Cerebellar nuclear complex (tissue), 1 donor: ENCODE measurements at regions not wholly inside any gene's neighbourhood (a gene's known extent, or its start where the extent isn't known, plus 50 kb on each side); places are given as distances from the start of the nearest gene placed in this dataset.

Source experiments
- DNase-seq, 2 experiments: peaks; one replicate each; lab custom pipeline; 2025; lab: John Stamatoyannopoulos, UW

DNA sequence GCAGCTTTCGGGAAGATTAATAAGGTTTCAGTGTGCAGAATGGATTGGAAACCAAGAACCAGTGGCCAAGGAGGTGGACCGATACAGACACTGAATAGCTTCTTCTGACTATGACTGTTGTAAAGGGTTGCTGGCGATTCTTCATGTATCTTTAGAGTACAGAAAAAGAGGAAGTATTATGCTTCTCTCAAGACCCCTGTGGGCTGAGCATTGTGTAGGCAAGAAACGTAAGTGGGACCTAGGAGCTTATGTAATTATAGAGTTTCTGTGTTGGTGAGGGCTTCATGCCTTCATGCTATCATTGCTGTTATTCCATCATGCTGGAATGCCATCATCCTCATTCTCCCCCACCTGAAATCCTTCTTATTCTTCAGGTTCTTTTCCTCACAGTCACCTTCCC lies 105.4 kb upstream of the AKIRIN2 start:
- DNase-seq: no peak

DNA sequence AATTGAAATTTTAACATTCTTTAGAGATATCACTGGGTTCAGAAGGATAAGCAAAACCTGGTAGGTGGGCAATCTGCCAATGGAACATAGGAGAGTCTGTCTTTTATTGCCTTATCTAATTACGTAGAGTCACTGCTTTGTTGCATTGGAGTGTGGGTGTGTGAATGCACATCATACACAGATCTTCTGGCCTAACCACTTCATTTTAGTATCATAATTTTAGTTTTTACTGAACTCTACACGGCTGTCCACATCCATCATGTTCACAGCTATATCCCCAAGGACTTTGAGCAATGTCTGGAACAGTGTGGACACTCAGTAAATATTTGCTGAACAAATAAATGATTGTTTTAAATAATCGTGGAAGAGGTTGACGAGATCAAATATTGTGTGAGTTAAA lies 104.6 kb upstream of the AKIRIN2 start:
- DNase-seq: no peak

DNA sequence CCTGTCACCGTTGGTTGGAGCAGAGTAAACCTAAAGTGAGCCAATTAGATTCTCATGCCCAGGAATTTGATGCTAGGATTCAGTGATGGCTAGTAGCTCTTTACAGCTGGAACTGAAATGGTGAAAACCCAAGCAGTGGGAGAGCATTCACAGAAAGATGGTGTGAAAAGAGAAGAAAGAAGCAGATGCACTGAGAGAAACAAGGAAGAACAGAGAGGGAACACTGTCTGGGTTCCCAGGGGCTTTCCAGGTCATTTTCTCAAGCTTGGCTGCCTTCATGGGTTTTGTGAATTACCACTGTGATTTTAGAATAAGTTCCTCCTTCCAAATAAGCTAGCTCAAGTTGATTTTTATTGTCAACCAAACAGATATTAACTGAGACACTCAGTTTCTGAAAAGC lies 104.1 kb upstream of the AKIRIN2 start:
- no peak for DNase-seq

DNA sequence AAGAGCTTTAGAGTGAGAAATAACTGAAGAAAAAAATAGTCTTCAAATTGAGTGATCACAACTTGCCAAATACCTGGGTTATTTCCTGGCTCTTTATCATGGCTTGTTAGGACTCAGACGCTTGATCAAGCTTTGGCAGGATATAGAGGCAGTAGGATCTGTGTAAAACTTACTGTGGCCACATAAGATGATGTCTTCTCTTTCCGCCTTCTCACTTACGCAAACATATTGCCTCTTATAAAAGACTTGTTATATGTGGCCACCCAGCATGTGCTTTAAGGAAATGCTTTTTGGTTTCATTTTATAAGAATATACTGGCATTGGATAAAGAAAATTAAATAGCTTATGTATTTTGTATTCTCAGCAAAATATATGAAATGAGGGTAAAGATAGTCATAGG lies 101.8 kb upstream of the AKIRIN2 start:
- DNase-seq: no peak

DNA sequence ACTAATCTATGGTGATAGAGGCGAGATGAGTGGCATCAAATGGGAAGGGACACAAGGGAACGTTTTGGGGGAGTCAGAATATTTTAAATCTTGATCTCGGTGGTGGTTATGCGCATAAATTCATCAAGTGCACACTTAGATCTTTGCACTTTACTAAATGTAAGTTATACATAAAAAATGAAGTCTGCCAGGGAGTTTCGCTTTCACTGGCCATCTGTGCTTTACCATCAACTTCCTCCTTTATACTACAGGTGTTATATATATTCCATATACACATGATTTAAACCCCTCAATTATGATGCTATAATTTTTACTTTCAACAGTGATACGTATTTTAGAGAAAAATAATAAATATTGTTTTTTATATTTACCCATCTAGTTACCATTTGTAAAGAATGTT lies 97.6 kb upstream of the AKIRIN2 start:
- DNase-seq: no peak

DNA sequence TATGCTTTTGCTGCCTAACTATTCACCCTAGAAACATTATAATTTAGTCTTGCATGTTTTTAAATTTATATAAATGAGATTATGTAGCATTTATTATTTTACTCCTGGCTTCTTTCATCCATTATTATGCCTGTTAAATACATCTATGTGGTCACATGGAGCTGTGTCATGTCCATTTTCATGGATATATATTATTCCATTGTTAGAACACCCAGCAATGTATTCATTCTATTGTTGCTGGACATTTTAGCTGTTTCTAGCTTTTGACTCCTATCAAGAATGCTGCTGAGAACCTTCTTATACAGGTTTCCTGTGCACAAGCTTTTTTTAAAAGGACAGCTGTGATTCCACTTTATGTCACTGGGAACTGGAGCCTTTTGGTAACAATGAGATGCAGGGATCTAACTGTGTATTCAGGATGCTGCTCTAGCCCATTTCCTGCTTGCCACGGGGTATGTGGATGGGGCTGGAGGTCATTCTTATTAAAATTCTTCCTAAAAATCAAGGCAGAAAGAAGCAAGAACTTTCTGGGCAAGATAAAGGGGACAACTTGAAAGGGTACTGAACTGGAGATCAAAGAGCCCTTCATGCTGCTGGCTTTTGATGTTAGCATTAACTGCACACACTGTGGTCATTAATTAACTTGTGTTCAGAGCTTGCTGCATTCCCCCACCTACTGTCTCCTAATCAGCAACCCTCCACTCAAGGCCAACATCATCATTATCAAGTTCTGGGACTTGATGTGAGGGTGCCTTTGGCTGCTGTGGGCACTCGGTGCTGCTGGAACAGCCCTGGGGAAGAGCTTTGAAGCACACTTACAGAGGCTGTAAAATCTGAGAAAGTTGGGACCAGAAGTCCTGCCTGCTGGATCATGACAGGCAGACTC lies 96.6 kb upstream of the AKIRIN2 start:
- DNase-seq: no peak

DNA sequence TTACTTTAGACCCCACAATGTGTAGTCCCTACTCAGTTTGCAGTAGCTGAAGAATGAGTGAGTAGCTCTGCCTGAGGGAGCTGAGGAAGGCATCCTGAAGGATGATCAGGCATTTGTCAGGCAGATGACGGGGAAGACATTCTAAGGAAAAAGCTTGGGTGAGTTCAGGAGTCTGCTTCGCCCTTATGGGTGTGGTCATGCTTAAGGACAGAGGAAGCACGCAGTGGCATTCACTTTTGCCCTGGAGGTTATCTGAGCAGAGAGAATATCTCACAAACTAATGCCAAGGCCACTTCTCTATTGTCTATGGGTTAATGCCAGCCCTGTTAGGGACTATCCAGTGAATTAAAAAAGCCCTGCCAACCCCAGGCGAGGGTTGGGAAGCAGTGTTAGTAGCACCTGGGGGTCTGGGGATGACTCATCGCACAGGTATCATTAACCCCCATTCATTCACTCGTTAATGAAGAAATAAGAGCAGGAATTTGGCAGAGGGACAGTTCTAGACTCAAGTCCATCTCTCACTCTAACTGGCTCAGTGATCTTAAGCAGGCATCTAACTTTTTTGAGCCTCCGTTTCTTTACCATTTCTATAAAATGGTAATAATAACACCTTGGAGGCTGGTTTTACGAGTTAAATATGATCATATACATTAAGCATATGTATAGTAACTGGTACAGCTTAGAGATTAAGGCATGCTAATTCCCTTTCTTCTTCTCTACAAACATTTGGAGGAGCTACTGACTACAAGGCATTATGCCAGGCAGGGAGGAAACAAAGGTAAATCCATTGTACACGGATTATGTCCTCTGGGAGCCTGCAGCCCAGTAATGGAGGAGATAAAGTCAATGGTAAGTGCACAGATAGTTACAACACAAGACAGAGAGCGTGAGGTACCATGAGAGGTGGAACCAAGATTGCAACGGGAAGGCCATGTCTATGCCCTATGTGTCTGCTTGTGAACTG lies 93.2 kb upstream of the AKIRIN2 start:
- DNase-seq: no peak

DNA sequence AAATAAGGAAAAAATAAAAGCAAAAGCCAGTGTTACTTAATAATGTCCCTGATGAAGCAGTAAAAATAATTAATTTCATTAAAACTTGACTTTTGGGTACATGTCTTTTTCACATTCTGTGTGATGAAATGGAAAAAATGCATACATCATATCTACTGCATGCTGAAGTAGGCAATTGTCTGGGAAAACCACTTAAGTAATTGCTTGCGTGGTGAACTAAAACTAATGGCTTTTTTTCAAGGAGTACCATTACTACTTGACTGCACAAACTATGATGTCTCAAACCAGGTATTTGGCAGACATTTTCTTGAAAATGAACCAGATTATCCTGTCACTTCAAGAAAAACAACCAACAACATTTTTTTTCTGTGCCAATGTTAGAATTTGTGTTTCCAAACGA lies 91.3 kb upstream of the AKIRIN2 start:
- DNase-seq: no peak

DNA sequence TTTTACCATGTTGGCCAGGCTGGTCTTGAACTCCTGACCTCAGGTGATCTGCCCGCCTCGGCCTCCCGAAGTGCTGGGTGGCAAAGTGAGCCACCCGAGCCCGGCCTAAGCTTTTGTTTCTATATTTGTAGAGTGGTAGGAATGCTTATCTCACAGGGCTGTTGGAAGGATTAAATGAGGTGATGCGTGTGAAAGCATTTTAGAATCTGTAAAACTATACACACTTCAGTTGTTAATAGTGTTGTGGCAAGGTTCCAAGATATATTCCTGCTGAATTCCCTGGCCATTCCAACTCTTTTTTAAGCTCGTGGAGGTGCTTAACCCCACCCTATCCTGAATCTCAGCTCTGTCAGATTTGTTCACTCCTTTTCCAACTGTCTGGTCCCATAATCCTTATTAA lies 89.9 kb upstream of the AKIRIN2 start:
- no peak for DNase-seq

DNA sequence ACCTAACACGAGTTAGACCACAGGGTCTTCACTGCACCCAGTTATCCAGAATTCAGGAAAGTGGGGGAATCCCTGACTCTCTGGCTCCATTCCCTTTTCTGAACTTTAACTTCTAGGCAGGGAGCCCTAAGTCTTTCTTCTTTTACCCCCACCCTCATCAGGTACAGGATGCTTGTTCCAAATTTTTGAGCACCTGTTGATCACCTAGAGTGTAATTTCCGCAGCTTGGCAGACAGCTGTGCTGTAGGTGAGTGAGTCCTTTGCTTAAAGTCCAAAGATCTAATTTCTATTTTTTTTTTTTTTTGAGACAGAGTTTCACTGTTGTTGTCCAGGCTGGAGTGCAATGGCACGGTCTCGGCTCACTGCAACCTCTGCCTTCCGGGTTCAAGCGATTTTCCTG lies 89.5 kb upstream of the AKIRIN2 start:
- no peak for DNase-seq

DNA sequence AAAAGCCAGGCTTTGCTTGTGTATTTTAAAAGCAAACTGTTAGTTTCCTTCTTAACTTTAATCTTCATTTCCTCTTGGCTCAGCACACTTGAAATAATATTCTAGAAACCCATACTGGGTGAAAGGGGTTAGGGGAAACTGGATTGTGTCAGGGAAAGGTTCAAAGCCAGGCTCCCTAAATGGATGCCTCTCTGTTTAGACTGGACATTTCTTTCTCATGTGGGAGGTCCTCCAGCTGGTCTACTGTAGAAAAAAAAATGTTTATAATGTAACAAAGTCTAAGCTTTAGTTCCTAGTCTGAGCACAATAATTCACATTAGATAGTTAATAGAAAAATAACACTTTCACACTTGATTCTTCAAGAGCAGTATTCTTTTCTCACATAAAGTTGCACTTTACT lies 89.0 kb upstream of the AKIRIN2 start:
- DNase-seq: no peak

DNA sequence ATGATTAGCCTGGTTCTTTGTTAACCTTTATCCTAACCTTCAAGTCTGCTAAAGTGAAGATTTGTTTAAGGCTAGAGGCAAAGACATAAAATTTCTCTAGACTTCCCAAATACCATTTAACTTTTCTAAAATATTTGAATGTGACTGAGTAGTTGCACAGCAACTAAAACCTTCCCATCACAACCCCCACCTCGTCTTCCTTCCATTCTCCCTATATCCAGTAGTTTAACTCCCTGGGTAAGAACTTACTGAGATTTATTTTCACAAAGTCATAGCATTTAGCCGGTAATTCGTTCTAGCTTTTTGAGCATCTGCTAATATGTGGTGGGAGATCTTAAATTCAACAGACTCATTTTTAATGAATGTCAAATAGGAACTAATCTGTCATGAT lies 87.9 kb upstream of the AKIRIN2 start:
- no peak for DNase-seq

DNA sequence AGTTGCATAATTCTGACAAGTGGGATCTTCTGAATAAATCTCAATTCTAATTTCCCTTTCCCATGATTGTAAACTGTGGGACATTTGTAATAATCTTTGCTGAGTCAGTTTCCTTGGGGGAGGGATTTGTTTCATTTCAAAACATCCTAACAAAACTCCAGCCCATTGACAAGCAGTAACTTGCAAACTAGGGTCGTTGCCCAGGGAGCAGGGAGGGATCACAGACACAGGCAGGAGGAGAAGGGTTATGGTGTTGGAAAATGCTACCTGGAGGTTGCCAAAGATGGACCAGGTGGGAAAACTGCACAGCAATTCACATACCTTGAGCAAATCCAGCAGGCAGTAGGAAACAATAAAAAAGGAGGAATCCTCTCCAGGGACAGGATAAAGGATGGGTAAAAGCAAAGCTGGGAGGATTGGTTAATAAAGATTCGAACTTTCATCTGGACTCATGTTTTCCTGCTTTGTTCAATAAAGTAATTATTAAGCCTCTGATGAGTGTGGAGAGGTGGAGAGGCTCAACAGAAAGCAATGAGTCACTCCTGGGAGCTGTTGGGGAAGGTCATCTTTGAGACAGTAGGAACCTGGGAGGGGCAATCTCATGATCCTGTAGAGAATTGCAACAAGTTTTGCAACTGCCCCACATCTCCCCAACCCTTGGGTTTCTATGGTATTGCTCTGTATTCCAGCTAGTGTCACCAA lies 87.3 kb upstream of the AKIRIN2 start:
- DNase-seq: no peak

DNA sequence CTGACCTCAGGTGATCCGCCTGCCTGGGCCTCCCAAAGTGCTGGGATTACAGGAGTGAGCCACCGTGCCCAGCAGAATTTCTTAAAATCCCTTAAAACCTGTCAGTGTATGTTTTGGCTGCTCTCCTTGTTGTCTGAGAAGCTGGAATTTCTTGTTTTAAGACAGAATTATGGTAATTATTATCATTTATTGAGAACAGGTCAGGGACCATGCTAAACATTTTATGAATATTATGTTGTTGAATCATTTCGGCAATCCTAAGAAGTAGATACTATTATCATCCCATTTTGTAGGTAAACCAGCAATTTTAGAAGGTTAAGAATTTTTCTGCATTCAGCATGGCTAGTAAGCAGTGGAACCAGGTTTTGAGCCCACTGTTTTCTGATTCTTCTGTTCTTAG lies 86.1 kb upstream of the AKIRIN2 start:
- DNase-seq: no peak

DNA sequence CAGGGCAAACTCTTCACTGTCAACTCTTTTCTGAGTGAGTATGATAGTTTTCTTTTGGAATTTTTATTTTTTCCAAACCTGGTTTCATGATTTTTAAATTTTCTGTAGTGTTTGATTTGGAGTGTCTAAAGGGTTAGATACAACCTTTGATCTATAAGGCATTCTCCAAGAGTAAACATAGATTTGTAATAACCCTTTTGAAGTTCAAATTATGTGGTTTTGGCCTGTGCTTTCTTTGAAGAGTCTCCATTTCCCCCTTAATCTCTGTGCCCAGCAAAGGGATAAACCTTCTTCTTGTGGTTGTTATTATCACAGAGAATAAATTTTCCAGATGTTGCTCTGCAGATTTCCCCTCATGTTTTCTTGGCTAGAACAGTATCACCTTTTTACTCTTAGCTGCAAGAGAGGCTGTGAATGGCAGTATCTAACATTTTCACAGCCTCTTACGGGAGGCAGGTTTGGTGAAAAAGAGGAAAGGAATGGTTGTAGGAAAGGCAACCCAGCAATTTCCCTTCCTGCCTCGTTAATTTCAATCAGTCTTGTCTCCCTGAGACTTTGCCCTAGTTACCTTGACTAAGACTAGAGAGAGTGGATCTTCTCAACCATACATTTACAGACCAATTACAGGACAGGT lies 83.3 kb upstream of the AKIRIN2 start:
- no peak for DNase-seq

DNA sequence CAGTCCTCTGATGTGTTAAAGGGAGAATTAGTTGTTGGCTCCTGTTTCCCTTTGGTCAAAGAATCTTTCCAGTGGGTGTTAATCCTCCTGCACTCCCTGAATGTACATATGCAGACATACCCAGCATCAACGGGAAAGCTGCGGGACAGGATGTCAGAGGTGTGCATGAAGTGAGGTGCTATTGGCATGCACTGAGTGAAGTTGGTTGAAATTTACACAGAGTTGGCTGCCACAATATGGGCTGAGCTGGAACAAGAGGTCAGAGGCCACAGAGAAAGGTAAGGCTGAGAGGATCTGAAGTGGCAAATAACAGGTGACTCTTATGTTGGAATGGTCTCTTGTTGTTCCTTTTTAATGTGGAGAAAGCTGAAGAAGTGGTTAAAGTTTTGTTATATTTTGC lies 82.7 kb upstream of the AKIRIN2 start:
- DNase-seq: no peak

DNA sequence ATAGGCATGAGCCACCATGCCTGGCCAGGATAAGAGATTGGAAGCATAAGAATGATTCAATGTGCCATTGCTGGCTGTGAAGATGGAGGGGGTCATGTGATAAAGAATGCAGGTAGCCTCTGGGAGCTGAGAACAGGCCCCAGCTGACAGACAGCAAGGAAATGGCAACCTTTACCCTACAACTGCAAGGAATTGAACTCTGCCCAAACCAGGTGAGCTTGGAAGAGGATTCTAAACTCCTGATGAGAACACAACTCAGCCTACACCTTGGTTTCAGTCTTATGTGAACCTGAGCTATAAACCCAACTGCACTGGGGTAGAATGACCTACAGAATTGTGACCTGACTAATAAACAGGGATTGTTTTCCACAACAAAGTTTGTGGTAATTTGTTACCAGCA lies 82.0 kb upstream of the AKIRIN2 start:
- DNase-seq: no peak

DNA sequence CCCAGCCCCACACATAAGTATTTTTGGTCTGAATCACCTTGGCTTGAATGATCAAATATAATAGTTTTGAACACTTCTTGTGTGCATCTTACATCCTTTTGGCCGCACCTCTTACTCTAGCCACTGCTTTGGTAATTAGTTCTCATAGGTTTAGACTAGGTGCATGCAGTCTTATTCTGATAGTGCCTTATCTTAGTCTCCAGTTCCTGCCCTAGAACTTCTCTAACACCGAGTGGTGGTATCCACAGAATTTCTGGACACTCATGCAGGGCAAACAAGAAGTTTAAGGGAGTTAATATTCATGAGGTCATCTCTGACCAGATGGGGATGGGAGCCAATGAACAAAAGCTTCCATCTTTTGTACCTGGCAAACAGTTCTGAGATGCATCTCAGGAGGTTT lies 77.5 kb upstream of the AKIRIN2 start:
- no peak for DNase-seq

DNA sequence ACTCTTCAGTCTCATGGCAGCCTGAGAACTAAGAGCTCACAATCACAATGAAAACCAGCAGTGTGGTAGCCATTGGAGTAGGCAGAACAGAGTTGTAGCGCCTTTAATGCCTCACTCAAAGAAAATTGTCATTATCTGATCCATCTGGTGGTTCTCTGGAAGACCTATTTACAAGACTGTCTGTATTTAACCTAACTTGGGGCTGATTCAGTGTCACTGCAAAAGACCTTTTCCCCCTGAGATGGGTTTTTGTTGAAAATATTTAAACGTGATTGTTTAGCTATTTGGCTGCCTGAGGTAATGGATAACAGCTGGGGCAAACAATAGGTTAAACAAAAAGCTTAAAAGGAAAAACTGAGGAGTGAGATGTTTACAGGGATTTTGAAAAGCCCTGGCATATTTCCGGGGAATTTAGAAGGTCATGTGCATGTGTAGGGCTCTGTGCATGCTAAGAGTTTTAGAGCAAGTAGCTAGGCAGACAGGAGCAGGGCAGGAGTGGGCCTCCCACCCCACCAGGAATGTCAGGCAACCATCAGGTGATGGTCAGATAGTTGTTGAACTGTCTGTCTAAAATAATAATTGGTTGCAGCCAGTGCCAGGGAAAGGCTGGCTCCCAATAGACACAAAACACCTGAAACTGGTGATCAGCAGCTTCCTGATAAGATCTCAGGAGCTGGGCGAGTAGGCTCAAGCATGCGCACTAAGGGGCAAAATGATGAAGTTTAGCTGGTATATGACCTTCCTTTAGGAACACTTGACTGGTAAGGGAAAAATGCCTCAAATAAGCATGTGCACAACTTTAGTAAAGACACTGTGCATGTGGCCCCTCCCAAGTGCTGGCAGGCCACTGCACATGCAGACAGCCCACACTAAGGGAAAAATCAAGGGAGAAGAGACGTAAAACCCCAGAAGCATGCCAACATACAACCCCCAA lies 70.8 kb upstream of the AKIRIN2 start:
- DNase-seq: no peak

DNA sequence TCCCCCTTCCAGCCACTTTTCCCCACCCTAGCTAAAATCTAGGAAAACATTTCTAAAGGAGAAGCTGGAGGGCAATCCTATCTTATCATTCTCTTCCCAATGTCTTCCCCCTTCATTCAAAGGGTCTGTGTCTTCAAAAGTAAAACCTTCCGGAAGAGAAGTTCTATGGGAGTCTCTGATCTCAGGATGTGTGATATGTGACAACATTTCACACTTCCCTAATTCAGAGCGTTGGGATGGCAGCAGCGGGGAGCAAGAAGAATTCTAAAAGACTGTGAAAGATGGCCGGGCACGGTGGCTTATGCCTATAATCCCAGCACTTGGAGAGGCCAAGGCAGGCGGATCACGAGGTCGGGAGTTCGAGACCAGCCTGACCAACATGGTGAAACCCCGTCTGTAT lies 65.4 kb upstream of the AKIRIN2 start:
- DNase-seq: no peak

DNA sequence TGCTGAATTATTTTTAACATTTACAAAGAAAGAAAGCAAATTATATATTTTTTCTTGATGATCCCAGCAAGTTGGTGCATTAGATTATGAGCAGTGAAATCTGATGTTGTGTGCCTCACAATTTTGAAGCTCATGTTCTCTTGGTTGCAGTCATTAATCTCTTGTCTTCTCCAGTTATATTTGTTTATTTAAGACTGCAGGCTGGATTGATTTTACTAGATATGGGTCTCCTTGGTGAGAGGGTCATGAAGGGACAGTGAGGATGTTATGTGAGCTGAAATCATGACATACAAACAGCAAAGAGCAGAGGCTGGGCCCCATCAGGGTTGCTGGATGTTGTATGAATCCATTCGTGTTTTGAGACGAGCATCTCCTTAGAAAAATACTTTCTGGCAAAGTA lies 64.2 kb upstream of the AKIRIN2 start:
- no peak for DNase-seq
